GM23248 (cell line): ENCODE measurements at regions not wholly inside any gene's neighbourhood (a gene's known extent, or its start where the extent isn't known, plus 50 kb on each side); places are given as distances from the start of the nearest gene placed in this dataset.

ENCODE experiments used
- DNase-seq: peaks from one replicate; pipeline ENCODE4 v3.0.0-alpha.2; 2015
- H2AFZ ChIP-seq: fragments of 200-600 bp; sonication (generic); 2 replicates; pipeline ENCODE4 v1.6.1; 2016; ENCODE audit warnings: antibody characterized with exemption
- H3F3A ChIP-seq: fragments of 200-600 bp; sonication (generic); 2 replicates; pipeline ENCODE4 v1.6.1; 2016; ENCODE audit warnings: mild to moderate bottlenecking, antibody characterized with exemption, mixed run types; ENCODE audit not compliant: insufficient read depth
- H3K27ac ChIP-seq: fragments of 200-600 bp; sonication (generic); 2 replicates; pipeline ENCODE4 v1.5.1; 2016; ENCODE audit warnings: mild to moderate bottlenecking
- H3K27me3 ChIP-seq: fragments of 200-600 bp; sonication (generic); replicated peaks from 2 replicates; pipeline ENCODE4 v1.6.1; 2016; ENCODE audit warnings: mild to moderate bottlenecking; ENCODE audit not compliant: insufficient read depth
- H3K36me3 ChIP-seq: fragments of 200-600 bp; sonication (generic); 2 replicates; pipeline ENCODE4 v1.6.1; 2016; ENCODE audit warnings: low read depth, mild to moderate bottlenecking
- H3K4me1 ChIP-seq: fragments of 200-600 bp; sonication (generic); 2 replicates; pipeline ENCODE4 v1.6.1; 2016; ENCODE audit warnings: mild to moderate bottlenecking; ENCODE audit not compliant: insufficient read depth
- H3K4me2 ChIP-seq: fragments of 200-600 bp; sonication (generic); one replicate; pipeline ENCODE4 v1.6.1; 2016; ENCODE audit warnings: mild to moderate bottlenecking; ENCODE audit not compliant: unreplicated experiment
- H3K4me3 ChIP-seq: fragments of 200-600 bp; sonication (generic); 2 replicates; pipeline ENCODE4 v1.5.1; 2016; ENCODE audit warnings: mild to moderate bottlenecking
- H3K79me2 ChIP-seq: fragments of 200-600 bp; sonication (generic); 2 replicates; pipeline ENCODE4 v1.6.1; 2016; ENCODE audit warnings: mild to moderate bottlenecking; ENCODE audit not compliant: insufficient read depth
- H3K9ac ChIP-seq: fragments of 200-600 bp; sonication (generic); 2 replicates; pipeline ENCODE4 v1.6.1; 2016; ENCODE audit warnings: mild to moderate bottlenecking
- H3K9me2 ChIP-seq: fragments of 200-600 bp; sonication (generic); 2 replicates; pipeline ENCODE4 v1.6.1; 2016; ENCODE audit warnings: mixed run types, mild to moderate bottlenecking, moderate library complexity; ENCODE audit not compliant: insufficient read depth
- H3K9me3 ChIP-seq: fragments of 200-600 bp; sonication (generic); one replicate; pipeline ENCODE4 v1.6.1; 2017; ENCODE audit warnings: low read depth
- H4K20me1 ChIP-seq: fragments of 200-600 bp; sonication (generic); 2 replicates; pipeline ENCODE4 v1.6.0; 2016; ENCODE audit not compliant: insufficient read depth
- EZH2 ChIP-seq: fragments of 200-600 bp; sonication (generic); IDR thresholded peaks from 2 replicates; pipeline ENCODE4 v1.6.1; 2018; ENCODE audit warnings: antibody characterized with exemption, mild to moderate bottlenecking; ENCODE audit not compliant: insufficient read depth, poor library complexity, severe bottlenecking
- EZH2phosphoT487 ChIP-seq: fragments of 200-600 bp; sonication (generic); IDR thresholded peaks from 2 replicates; pipeline ENCODE4 v1.6.1; 2018; ENCODE audit warnings: antibody characterized with exemption, moderate library complexity, mild to moderate bottlenecking, low read depth; ENCODE audit not compliant: insufficient read depth
- WGBS, 2 experiments: methylation state at CpG; one replicate each; pipeline ENCODE4 v1.1.6; 2015 to 2017; ENCODE audit warnings: low lambda C conversion rate in 2 of 2, low coverage in 1 of 2; ENCODE audit errors: missing lambda C conversion rate in 2 of 2; 5-methylcytosine and 5-hydroxymethylcytosine counted together
- in situ Hi-C: fragments of 300-500 bp; cut with MboI; formaldehyde crosslinking; loops from 2 replicates; pipeline ENCODE4 v1.15.0; 2020

- Histone ChIP-seq H3K9me3 (no peaks in the 10 kb centered on the region), H3K9me2 (no peaks in the 10 kb centered on the region), H2AFZ (no peak overlapping the region), H4K20me1 (no peaks in the 10 kb centered on the region), H3K9ac (no peak overlapping the region), H3K4me1 (no peaks in the 10 kb centered on the region), H3F3A (no peaks in the 10 kb centered on the region), H3K27ac (no peak overlapping the region), H3K27me3 (no peaks in the 10 kb centered on the region), H3K36me3 (no peaks in the 10 kb centered on the region), H3K4me3 (no peak overlapping the region), H3K79me2 (no peaks in the 10 kb centered on the region), H3K4me2 (no peak overlapping the region)
- no peak for TF ChIP-seq EZH2
- no peak for TF ChIP-seq EZH2phosphoT487
- in situ Hi-C loops, result no loop called here
- no peak for DNase-seq
- WGBS, 2 experiments, result 50 to 57% methylated on average over 6 of the region's 6 CpGs
Measured at GRCh38 chrX:121504153-121504552, 456.7 kb downstream of the GLUD2 start.

- Histone ChIP-seq H3K79me2 (no peaks in the 10 kb centered on the region), H3K27ac (no peak overlapping the region), H3K4me1 (no peaks in the 10 kb centered on the region), H3K9me3 (no peaks in the 10 kb centered on the region), H4K20me1 (no peaks in the 10 kb centered on the region), H3K9ac (no peak overlapping the region), H3K4me2 (no peak overlapping the region), H3K4me3 (no peak overlapping the region), H3F3A (no peaks in the 10 kb centered on the region), H3K9me2 (no peaks in the 10 kb centered on the region), H2AFZ (no peak overlapping the region), H3K36me3 (no peaks in the 10 kb centered on the region), H3K27me3 (no peaks in the 10 kb centered on the region)
- 0% methylated on average over 1 of the region's 1 CpG for WGBS, 2 experiments
- in situ Hi-C loops, result no loop called here
- DNase-seq, result no peak
- TF ChIP-seq EZH2phosphoT487, result no peak
- TF ChIP-seq EZH2, result no peak
Measured at GRCh38 chrX:121546317-121546716, 498.9 kb downstream of the GLUD2 start.

GRCh38 chrX:121558886-121559285, 511.5 kb downstream of the GLUD2 start:
- no peaks in the 10 kb centered on the region for H3F3A ChIP-seq
- no peaks in the 10 kb centered on the region for H3K9me3 ChIP-seq
- no peaks in the 10 kb centered on the region for H3K36me3 ChIP-seq
- no peak overlapping the region for H2AFZ ChIP-seq
- in situ Hi-C loops, result no loop called here
- no peaks in the 10 kb centered on the region for H3K9me2 ChIP-seq
- H3K27me3 ChIP-seq, result no peaks in the 10 kb centered on the region
- H3K4me3 ChIP-seq, result no peak overlapping the region
- H3K27ac ChIP-seq, result no peak overlapping the region
- TF ChIP-seq EZH2, result no peak
- no peak for TF ChIP-seq EZH2phosphoT487
- no peaks in the 10 kb centered on the region for H4K20me1 ChIP-seq
- H3K79me2 ChIP-seq, result no peaks in the 10 kb centered on the region
- 15 to 23% methylated on average over 2 of the region's 2 CpGs for WGBS, 2 experiments
- no peaks in the 10 kb centered on the region for H3K4me1 ChIP-seq
- DNase-seq, result no peak
- no peak overlapping the region for H3K4me2 ChIP-seq
- no peak overlapping the region for H3K9ac ChIP-seq

- H3F3A ChIP-seq, result no peaks in the 10 kb centered on the region
- no peak overlapping the region for H3K4me3 ChIP-seq
- H2AFZ ChIP-seq, result no peak overlapping the region
- H3K79me2 ChIP-seq, result no peaks in the 10 kb centered on the region
- H3K9me3 ChIP-seq, result no peaks in the 10 kb centered on the region
- TF ChIP-seq EZH2phosphoT487 (no peak), EZH2 (no peak)
- H3K9ac ChIP-seq, result no peak overlapping the region
- no peaks in the 10 kb centered on the region for H4K20me1 ChIP-seq
- H3K9me2 ChIP-seq, result no peaks in the 10 kb centered on the region
- no peak for DNase-seq
- H3K27me3 ChIP-seq, result no peaks in the 10 kb centered on the region
- H3K4me1 ChIP-seq, result no peaks in the 10 kb centered on the region
- H3K27ac ChIP-seq, result no peak overlapping the region
- no peak overlapping the region for H3K4me2 ChIP-seq
- in situ Hi-C loops, result no loop called here
- H3K36me3 ChIP-seq, result no peaks in the 10 kb centered on the region
Measured at GRCh38 chrX:121562616-121563015, 515.2 kb downstream of the GLUD2 start.

GRCh38 chrX:121569609-121570008, 522.2 kb downstream of the GLUD2 start:
- Histone ChIP-seq H3K27ac (no peak overlapping the region), H3F3A (no peaks in the 10 kb centered on the region), H3K9ac (no peak overlapping the region), H3K4me3 (no peak overlapping the region), H3K79me2 (no peaks in the 10 kb centered on the region), H3K36me3 (no peaks in the 10 kb centered on the region), H3K9me2 (no peaks in the 10 kb centered on the region), H3K27me3 (no peaks in the 10 kb centered on the region), H3K4me1 (no peaks in the 10 kb centered on the region), H2AFZ (no peak overlapping the region), H3K9me3 (no peaks in the 10 kb centered on the region), H3K4me2 (no peak overlapping the region), H4K20me1 (no peaks in the 10 kb centered on the region)
- TF ChIP-seq EZH2phosphoT487 (no peak), EZH2 (no peak)
- in situ Hi-C loops, result no loop called here
- WGBS, 2 experiments, result 32 to 34% methylated on average over 4 of the region's 4 CpGs
- no peak for DNase-seq
